ENCODE measurements at regions not wholly inside any gene's neighbourhood (a gene's known extent, or its start where the extent isn't known, plus 50 kb on each side); places are given as distances from the start of the nearest gene placed in this dataset.
"Not testable (repeated sequence)": the region's sequence is repeated elsewhere in the genome, so short reads cannot be mapped to it uniquely, and the experiment has no call there.

DNA sequence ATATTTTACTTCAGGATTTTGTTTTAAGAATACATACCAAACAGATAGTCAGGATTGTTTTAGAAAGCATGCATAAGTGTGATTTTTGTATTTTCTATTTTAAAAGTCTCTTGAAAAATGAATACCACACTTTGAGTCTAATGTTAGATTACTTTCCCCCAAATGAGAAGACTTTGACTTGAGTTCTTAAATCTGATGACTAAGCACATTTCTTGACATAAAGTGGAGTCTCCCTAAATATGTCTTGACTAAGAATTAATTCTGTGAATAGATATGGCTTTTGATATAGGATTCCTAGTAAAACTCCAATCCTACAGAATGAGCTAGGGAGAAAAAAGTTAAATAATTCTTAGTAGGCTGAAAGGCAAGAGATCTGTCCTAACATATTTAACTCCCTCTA lies 624.2 kb upstream of the SPRY2 start:
- DNase-seq = no peak

GRCh38 chr13:80962855-80963254 lies 621.9 kb upstream of the SPRY2 start:
- no peak for DNase-seq

- no peak for DNase-seq
Observed at GRCh38 chr13:80962173-80962572, 621.2 kb upstream of the SPRY2 start.

DNA sequence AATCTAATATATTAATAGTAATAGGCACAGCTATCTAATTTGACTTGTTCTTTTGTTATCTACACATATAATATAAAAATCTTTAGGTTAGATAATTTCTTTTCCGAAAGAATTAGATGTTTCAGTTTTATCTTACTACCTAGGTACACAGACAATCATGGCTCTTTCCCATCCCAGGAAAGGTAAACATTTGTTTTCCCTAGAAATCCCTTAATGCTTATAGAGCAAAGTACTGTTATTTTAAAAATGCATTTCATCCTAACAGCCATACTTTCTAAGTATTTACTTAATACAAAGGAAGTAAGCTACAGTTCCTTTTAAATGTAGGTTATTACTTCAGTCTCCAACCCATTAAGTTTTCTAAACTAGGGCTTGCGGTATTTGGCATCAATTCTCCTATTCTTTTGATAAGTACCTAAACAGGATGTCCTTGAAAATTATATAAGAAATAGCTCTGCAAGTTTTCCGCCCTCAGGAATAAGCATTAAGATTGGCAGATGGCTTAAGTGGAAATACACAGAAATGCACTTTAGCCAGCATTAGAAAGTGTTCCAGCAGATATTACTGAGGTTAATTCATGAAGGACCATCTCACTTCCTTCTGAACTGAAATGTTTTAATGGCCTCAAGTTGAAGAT lies 616.2 kb upstream of the SPRY2 start:
- DNase-seq = no peak

GRCh38 chr13:80955501-80955900 lies 614.6 kb upstream of the SPRY2 start:
- no peak for DNase-seq

DNA sequence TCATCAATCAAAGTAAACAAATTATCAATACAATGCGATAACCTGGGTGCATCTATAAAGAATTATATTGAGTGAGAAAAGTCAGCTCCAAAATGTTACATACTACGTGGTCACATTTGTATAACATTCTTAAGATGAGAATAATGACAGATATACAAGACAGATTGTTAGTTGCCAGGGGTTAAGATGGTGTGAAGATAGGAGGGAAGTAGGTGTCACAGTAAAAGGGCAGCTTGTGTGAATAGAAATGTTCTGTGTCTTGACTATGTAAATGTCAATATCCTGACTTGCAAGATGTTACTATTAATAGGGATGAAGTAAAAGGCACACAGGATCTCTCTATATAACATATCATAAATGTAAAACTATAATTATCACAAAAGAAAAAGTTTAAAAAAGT lies 611.2 kb upstream of the SPRY2 start:
- DNase-seq = no peak

DNA sequence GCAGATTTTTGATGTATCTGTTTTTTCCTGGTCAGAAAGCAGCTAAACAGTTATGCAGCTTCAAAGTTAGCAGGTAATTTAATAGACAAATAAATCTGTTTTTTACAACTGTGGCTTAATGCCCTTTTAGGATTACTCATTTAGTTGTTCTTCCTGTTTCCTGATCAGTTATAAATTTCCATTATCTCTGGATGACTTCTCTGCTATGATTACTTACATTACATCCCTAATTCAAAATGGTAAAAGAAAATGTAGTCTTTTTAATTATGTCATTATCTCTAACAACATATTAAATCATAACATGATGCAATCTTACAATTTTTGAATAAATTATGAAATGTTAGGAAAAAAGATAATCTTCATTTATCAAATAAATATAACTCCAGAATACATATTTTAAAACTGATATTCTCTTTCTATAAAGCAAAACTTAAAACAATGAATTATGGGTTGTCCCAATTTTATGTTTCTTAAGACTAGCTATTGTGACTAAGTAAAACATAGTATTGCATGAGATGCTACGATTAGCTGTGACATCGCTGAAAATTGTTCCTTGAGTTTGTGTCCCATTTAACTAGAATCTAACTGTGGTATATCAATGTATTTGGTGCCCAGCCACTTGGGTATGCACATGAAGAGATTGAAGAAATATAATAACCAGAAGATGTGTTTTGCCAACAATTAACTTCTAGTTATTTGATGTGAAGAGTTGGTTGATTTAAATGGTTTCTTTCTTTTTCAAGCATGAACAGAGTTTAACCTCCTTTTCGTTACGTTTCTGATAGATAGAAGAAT lies 605.3 kb upstream of the SPRY2 start:
- DNase-seq = no peak

DNA sequence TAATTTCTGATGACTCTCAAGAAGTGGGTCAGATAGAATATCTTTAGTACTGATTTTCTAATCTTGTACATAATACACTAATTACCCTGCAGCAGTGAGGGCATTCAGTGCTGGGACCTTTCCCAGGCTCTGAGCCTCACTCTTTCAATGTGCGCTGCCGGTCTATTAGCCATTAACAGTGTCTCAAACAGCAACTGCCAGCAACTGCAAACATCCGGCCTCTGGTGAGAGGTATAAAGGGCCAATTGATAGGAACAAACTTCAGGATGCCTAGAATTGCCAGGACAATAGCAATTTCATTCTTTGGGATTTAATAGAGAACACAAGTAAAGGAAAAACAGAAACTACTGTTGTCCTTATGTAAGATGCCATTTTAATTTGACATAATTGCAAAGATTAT lies 604.4 kb upstream of the SPRY2 start:
- DNase-seq = no peak

DNA sequence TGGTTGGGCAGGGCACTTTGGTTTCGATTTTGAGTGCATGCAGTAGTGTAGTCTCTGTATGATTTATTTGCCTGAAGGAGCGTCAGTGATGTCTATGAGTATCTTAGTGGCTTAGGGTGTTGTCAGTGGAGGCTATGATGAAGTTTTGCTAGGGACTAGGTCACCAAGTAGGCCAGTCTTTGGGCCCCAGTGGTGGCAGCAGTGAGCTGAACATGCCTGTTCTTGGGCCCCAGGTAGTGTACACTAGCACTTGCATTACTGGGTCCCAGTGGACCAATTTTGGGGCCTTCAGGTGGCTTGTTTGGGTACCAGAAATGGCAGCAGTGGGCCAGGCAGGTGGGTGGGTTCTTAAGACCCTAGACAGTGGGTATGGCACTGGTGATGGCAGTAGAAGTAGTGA lies 598.7 kb upstream of the SPRY2 start:
- DNase-seq = no peak

- no peak for DNase-seq
Observed at GRCh38 chr13:80931766-80932165, 590.8 kb upstream of the SPRY2 start.

DNA sequence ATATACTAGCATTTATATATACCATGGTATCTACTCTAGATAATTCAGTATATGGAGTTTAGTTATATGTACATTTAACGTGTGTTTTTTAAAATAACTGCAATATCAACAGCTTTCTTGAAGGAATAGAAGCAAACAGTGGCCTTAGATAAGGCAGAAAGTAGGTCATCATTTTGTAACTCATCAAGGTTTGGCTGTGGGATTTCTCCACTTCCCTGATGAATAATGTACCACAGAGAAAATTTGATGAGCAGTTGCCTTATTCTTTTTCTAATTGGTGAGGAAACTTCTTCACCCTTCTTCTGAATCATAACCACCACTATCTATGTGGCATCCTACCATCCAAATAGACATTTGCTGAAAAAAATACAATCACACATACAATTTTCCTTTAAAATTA lies 590.2 kb upstream of the SPRY2 start:
- DNase-seq = no peak

GRCh38 chr13:80928241-80928640 lies 587.3 kb upstream of the SPRY2 start:
- no peak for DNase-seq

GRCh38 chr13:80926024-80926423 lies 585.1 kb upstream of the SPRY2 start:
- DNase-seq = not testable (repeated sequence)

DNA sequence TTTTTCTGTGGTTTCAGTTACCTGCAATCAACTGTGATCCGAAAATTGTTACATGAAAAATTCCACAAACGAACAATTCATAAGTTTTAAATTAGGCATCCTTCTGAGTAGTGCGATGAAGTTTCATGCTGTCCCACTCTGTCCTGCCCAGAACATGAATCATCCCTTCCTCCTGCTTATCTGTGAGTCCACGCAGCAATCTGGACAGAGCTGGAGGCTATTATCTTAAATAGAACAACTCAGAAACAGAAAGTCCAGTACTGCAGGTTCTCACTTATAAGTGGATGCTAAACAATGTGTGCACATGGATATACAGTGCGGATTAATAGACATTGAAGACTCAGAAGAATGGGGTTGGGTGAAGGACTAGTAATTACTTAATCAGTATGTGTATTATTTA lies 583.7 kb upstream of the SPRY2 start:
- DNase-seq = no peak

DNA sequence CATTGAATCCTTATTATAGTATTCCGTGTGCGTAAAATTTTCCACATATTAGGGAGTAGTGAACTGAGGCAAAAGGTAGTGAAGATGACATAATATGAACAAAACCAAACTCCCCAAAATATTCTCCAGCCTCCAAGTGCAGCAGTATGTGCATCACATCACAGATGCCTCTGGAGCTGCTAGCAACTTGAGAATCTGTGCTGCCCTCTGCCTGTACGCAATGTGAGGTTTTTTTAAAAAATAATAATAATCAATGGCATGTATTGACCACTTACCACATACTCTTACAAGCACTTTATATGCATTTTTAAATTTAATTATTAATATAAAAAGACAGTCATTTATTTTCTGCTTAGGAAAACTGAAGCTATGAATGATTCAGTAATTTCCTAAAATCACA lies 583.0 kb upstream of the SPRY2 start:
- no peak for DNase-seq

- no peak for DNase-seq
Observed at GRCh38 chr13:80921971-80922370, 581.0 kb upstream of the SPRY2 start.

DNA sequence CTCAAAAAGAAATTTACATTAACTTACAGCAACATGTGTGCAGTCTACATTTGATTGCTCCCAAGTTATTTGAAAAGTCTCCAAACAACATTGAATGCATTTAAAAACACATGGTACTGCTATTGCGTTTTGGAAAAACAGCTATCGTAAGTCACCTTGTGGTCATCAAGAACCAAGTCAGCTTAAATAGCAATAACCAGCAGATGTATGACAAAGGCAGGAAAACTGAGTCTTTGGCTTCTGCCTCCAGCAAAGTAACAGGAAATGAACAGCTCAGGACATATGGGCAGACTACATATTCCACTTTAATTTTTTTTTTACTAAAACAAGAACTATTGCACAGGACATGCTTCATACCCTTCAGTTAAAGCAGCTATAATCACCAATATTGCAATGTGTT lies 580.6 kb upstream of the SPRY2 start:
- DNase-seq = no peak

GRCh38 chr13:80906860-80907259 lies 565.9 kb upstream of the SPRY2 start:
- DNase-seq = no peak

DNA sequence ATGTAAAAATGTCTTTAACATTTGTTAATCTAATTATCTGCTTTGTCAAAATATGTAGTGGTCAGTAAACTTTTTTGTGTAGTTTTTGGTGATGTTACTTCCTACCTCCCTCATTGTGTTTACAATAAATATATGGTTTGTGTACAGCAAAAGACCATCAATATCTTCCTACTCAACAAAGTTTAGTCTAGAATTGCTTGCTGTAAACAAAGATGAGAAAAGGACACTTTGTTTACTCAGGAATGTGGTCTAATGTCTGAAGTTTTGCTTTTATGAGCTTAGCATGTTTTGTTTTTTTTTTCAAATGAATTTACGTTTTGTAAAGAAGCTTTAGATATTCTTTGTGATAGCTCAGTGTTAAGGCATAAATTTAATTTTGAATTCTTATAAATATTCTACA lies 563.5 kb upstream of the SPRY2 start:
- DNase-seq = no peak

- no peak for DNase-seq
Observed at GRCh38 chr13:80903911-80904310, 563.0 kb upstream of the SPRY2 start.

DNA sequence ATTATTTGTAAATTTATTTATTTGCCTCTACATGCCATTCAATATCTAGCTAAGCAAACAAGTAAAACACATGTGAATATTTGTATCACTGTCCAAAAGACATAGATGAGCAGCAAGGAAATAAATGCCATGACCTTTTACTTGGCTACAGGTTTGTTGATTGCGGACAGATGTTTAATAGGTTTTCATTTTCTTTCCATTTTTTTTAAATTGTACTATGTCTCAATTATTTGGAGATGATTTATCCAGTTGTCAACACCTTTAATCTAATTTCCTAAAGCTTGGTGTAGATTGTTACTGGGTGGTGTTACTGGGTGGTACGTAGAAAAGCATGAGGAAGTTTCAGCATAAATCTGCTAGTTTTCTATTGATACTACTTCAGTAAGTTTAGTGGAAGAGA lies 560.6 kb upstream of the SPRY2 start:
- DNase-seq = no peak

DNA sequence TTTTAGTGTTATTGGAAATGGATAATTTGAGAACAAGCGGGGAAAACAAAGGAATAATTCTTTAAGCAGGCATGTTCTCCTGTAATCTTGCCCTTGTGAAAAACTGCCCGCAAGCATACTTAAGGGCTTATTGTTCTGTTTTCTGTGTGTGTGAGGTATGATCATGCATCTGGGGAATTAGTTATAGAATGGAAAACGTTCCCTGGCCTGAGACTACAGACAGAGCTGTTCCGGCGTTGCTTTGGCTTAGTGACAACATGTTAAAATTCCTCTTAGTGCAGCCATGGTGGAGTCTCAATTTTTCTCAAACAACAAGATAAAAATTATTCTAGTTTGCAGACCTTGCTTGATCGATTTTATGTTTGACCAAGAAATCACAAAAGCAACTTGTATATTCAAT lies 560.2 kb upstream of the SPRY2 start:
- no peak for DNase-seq

GRCh38 chr13:80900561-80900960 lies 559.6 kb upstream of the SPRY2 start:
- DNase-seq = no peak

GRCh38 chr13:80897641-80898040 lies 556.7 kb upstream of the SPRY2 start:
- DNase-seq = not testable (repeated sequence)

- no peak for DNase-seq
Observed at GRCh38 chr13:80894917-80895316, 554.0 kb upstream of the SPRY2 start.

Measured in activated naive CD4-positive, alpha-beta T cell treated with anti-CD3 and anti-CD28 coated beads, Interleukin-2, amount 50 U/mL, for 16 hours (primary cell).